ENCODE measurements at regions not wholly inside any gene's neighbourhood (a gene's known extent, or its start where the extent isn't known, plus 50 kb on each side); places are given as distances from the start of the nearest gene placed in this dataset.

- H4K20me1 ChIP-seq (ENCODE audit: control insufficient read depth, extremely low read depth, insufficient read depth, low read length): no peaks in the 10 kb centered on the region
- no peaks in the 10 kb centered on the region for H3K36me3 ChIP-seq (ENCODE audit: control insufficient read depth, insufficient read depth, low read length)
- H3K4me2 ChIP-seq (ENCODE audit: extremely low read depth, insufficient read depth, low read length): no peak overlapping the region
- TF ChIP-seq CTCF (conservative IDR thresholded peaks at IDR 0.05 in 1 of 2, IDR thresholded peaks at IDR 0.05 in 1 of 2; ENCODE audit: low read depth in 1 of 2, low read length in 2 of 2) (no peak), EZH2 (IDR thresholded peaks at IDR 0.05; ENCODE audit: low read length, missing control alignments) (no peak)
- H3K27me3 ChIP-seq (ENCODE audit: control insufficient read depth, insufficient read depth, low read length): no peaks in the 10 kb centered on the region
- no peaks in the 10 kb centered on the region for H3K9me3 ChIP-seq (ENCODE audit: control insufficient read depth, insufficient read depth, low read depth, low read length)
- no peaks in the 10 kb centered on the region for H3K4me1 ChIP-seq (ENCODE audit: control insufficient read depth, extremely low read depth, insufficient read depth, low read length)
- H3K79me2 ChIP-seq (ENCODE audit: control insufficient read depth, insufficient read depth, low read length): no peaks in the 10 kb centered on the region
- DNase-seq (ENCODE audit: low read depth in 2 of 2): no peak
- H3K4me3 ChIP-seq (replicated peaks in 1 of 4; ENCODE audit: control extremely low read depth in 1 of 4, insufficient read depth in 1 of 4, low read depth in 3 of 4, low read length in 4 of 4): no peak overlapping the region
- H3K9ac ChIP-seq (ENCODE audit: insufficient read depth, low read length): no peak overlapping the region
- H2AFZ ChIP-seq (ENCODE audit: low read length): no peak overlapping the region
- no peak overlapping the region for H3K27ac ChIP-seq (ENCODE audit: insufficient read depth, low read length)
These were observed 81.6 kb downstream of the LBH start for GRCh38 chr2:30312916-30313315.

- no peak for DNase-seq (ENCODE audit: low read depth in 2 of 2)
- no peak overlapping the region for H3K9ac ChIP-seq (ENCODE audit: insufficient read depth, low read length)
These were observed 83.6 kb downstream of the LBH start for GRCh38 chr2:30314981-30315380.

GRCh38 chr2:30315391-30316063 is 84.2 kb downstream of the LBH start:
- no peaks in the 10 kb centered on the region for H3K27me3 ChIP-seq (ENCODE audit: control insufficient read depth, insufficient read depth, low read length)
- H4K20me1 ChIP-seq (ENCODE audit: control insufficient read depth, extremely low read depth, insufficient read depth, low read length): no peaks in the 10 kb centered on the region
- no peak overlapping the region for H3K27ac ChIP-seq (ENCODE audit: insufficient read depth, low read length)
- no peak overlapping the region for H3K4me2 ChIP-seq (ENCODE audit: extremely low read depth, insufficient read depth, low read length)
- H3K9me3 ChIP-seq (ENCODE audit: control insufficient read depth, insufficient read depth, low read depth, low read length): no peaks in the 10 kb centered on the region
- H3K79me2 ChIP-seq (ENCODE audit: control insufficient read depth, insufficient read depth, low read length): no peaks in the 10 kb centered on the region
- peak in 1 of 2 donors; percentile 39 for DNase-seq (ENCODE audit: low read depth in 2 of 2)
- TF ChIP-seq EZH2 (IDR thresholded peaks at IDR 0.05; ENCODE audit: low read length, missing control alignments) (no peak), CTCF (conservative IDR thresholded peaks at IDR 0.05 in 1 of 2, IDR thresholded peaks at IDR 0.05 in 1 of 2; ENCODE audit: low read depth in 1 of 2, low read length in 2 of 2) (no peak)
- H2AFZ ChIP-seq (ENCODE audit: low read length): no peak overlapping the region
- H3K4me1 ChIP-seq (ENCODE audit: control insufficient read depth, extremely low read depth, insufficient read depth, low read length): no peaks in the 10 kb centered on the region
- H3K36me3 ChIP-seq (ENCODE audit: control insufficient read depth, insufficient read depth, low read length): no peaks in the 10 kb centered on the region
- H3K4me3 ChIP-seq (replicated peaks in 1 of 4; ENCODE audit: control extremely low read depth in 1 of 4, insufficient read depth in 1 of 4, low read depth in 3 of 4, low read length in 4 of 4): no peak overlapping the region
- H3K9ac ChIP-seq (ENCODE audit: insufficient read depth, low read length): no peak overlapping the region

More at GRCh38 chr2:30314981-30315380, 83.6 kb downstream of the LBH start:
- no peaks in the 10 kb centered on the region for H3K9me3 ChIP-seq (ENCODE audit: control insufficient read depth, insufficient read depth, low read depth, low read length)
- no peak overlapping the region for H3K4me2 ChIP-seq (ENCODE audit: extremely low read depth, insufficient read depth, low read length)
- H3K36me3 ChIP-seq (ENCODE audit: control insufficient read depth, insufficient read depth, low read length): no peaks in the 10 kb centered on the region
- no peak overlapping the region for H3K4me3 ChIP-seq (replicated peaks in 1 of 4; ENCODE audit: control extremely low read depth in 1 of 4, insufficient read depth in 1 of 4, low read depth in 3 of 4, low read length in 4 of 4)
- no peaks in the 10 kb centered on the region for H4K20me1 ChIP-seq (ENCODE audit: control insufficient read depth, extremely low read depth, insufficient read depth, low read length)
- H3K27me3 ChIP-seq (ENCODE audit: control insufficient read depth, insufficient read depth, low read length): no peaks in the 10 kb centered on the region
- no peaks in the 10 kb centered on the region for H3K79me2 ChIP-seq (ENCODE audit: control insufficient read depth, insufficient read depth, low read length)
- no peak overlapping the region for H2AFZ ChIP-seq (ENCODE audit: low read length)
- no peak overlapping the region for H3K27ac ChIP-seq (ENCODE audit: insufficient read depth, low read length)
- H3K4me1 ChIP-seq (ENCODE audit: control insufficient read depth, extremely low read depth, insufficient read depth, low read length): no peaks in the 10 kb centered on the region
- no peak for TF ChIP-seq EZH2 (IDR thresholded peaks at IDR 0.05; ENCODE audit: low read length, missing control alignments)
- TF ChIP-seq CTCF (conservative IDR thresholded peaks at IDR 0.05 in 1 of 2, IDR thresholded peaks at IDR 0.05 in 1 of 2; ENCODE audit: low read depth in 1 of 2, low read length in 2 of 2): no peak
